22Rv1 (cell line): ENCODE measurements at regions not wholly inside any gene's neighbourhood (a gene's known extent, or its start where the extent isn't known, plus 50 kb on each side); places are given as distances from the start of the nearest gene placed in this dataset.

Experiments
- ZFX ChIP-seq: fragments of 450-650 bp; IDR thresholded peaks from 2 replicates; pipeline ENCODE4 v1.6.1; 2017; ENCODE audit warnings: antibody characterized with exemption, borderline replicate concordance
- TF ChIP-seq, protein P1 (sequence below): fragments of 450-650 bp; IDR thresholded peaks from 2 replicates; pipeline ENCODE4 v1.5.1; 2017; ENCODE audit warnings: mild to moderate bottlenecking

DNA sequence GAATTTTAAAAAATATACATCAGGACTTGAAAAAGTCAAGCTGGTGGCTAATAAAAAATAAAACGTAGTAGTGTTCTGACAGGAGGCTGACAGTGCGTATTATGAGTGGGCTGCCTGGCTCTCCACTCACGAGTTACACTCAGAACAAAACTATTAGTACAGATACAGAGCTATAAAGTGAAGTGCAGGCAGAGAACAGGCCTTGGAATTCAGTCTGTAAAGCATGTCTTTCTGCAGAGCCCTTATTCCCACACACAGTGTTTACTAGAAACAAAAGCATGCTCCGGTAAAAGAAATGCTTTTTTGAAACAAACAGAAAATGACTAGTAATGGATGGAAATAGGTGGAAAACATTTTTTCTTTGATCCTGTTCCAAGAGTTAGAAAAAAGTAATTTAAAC is 334.7 kb downstream of the DIRAS2 start:
- TF ChIP-seq, protein P1, sequence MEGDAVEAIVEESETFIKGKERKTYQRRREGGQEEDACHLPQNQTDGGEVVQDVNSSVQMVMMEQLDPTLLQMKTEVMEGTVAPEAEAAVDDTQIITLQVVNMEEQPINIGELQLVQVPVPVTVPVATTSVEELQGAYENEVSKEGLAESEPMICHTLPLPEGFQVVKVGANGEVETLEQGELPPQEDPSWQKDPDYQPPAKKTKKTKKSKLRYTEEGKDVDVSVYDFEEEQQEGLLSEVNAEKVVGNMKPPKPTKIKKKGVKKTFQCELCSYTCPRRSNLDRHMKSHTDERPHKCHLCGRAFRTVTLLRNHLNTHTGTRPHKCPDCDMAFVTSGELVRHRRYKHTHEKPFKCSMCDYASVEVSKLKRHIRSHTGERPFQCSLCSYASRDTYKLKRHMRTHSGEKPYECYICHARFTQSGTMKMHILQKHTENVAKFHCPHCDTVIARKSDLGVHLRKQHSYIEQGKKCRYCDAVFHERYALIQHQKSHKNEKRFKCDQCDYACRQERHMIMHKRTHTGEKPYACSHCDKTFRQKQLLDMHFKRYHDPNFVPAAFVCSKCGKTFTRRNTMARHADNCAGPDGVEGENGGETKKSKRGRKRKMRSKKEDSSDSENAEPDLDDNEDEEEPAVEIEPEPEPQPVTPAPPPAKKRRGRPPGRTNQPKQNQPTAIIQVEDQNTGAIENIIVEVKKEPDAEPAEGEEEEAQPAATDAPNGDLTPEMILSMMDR: no peak
- no peak for TF ChIP-seq ZFX
